OCI-LY7 (cell line): ENCODE measurements at regions not wholly inside any gene's neighbourhood (a gene's known extent, or its start where the extent isn't known, plus 50 kb on each side); places are given as distances from the start of the nearest gene placed in this dataset.

Experiments used
- BruUV-seq: library from RNA; stranded (reverse); fragments of 400-500 nt; replicated peaks from 2 replicates; lab custom pipeline; 2021; lab: Mats Ljungman, UMichigan
- CTCF ChIA-PET: fragments of 300-600 bp; sonication (Branson Sonifier 250); formaldehyde crosslinking; loops from one replicate; lab custom pipeline; 2022; ENCODE audit warnings: antibody characterized with exemption; ENCODE audit not compliant: unreplicated experiment; lab: Charles Lee
- POLR2A ChIA-PET: fragments of 300-600 bp; sonication (Branson Sonifier 250); formaldehyde crosslinking; loops from one replicate; lab custom pipeline; 2022; ENCODE audit warnings: antibody characterized with exemption; lab: Charles Lee
- DNase-seq: peaks from one replicate; pipeline ENCODE4 v3.0.0-alpha.2; 2015; ENCODE audit warnings: low spot score
- H2AFZ ChIP-seq: fragments of 200-600 bp; sonication (generic), shearing (Covaris generic); 2 replicates; pipeline ENCODE4 v1.6.1; 2014; ENCODE audit warnings: mild to moderate bottlenecking, antibody characterized with exemption, low read length, moderate library complexity
- H3K27ac ChIP-seq: fragments of 200-600 bp; sonication (generic); 2 replicates; pipeline ENCODE4 v1.5.1; 2014; ENCODE audit warnings: mixed run types, low read depth, mild to moderate bottlenecking, moderate library complexity, low read length, inconsistent platforms; ENCODE audit not compliant: poor library complexity, severe bottlenecking
- H3K36me3 ChIP-seq: fragments of 200-600 bp; sonication (generic); 2 replicates; pipeline ENCODE4 v1.6.1; 2014; ENCODE audit warnings: mild to moderate bottlenecking, antibody characterized with exemption, low read length, moderate library complexity, mixed read lengths; ENCODE audit not compliant: insufficient read depth
- H3K4me1 ChIP-seq: fragments of 200-600 bp; sonication (generic); 2 replicates; pipeline ENCODE4 v1.5.1; 2014; ENCODE audit warnings: mild to moderate bottlenecking, low read length; ENCODE audit not compliant: insufficient read depth, poor library complexity, severe bottlenecking
- H3K4me2 ChIP-seq: fragments of 200-600 bp; sonication (generic); 2 replicates; pipeline ENCODE4 v1.6.1; 2014; ENCODE audit warnings: mild to moderate bottlenecking, low read length
- H3K4me3 ChIP-seq: fragments of 200-600 bp; sonication (generic); 2 replicates; pipeline ENCODE4 v1.5.1; 2014; ENCODE audit warnings: mild to moderate bottlenecking, low read depth, low read length; ENCODE audit not compliant: poor library complexity, severe bottlenecking
- H3K79me2 ChIP-seq: fragments of 200-600 bp; sonication (generic); 2 replicates; pipeline ENCODE4 v1.6.1; 2016; ENCODE audit warnings: low read depth, mild to moderate bottlenecking, low read length, moderate library complexity, mixed read lengths; ENCODE audit not compliant: insufficient read depth
- H3K9me2 ChIP-seq: fragments of 200-600 bp; sonication (generic); 2 replicates; pipeline ENCODE4 v1.6.1; 2016; ENCODE audit warnings: mild to moderate bottlenecking, low read length, mixed read lengths; ENCODE audit not compliant: insufficient read depth
- H3K9me3 ChIP-seq: fragments of 200-600 bp; sonication (generic); 2 replicates; pipeline ENCODE4 v1.6.1; 2014; ENCODE audit warnings: mild to moderate bottlenecking, mixed run types, low read length, mixed read lengths
- H4K20me1 ChIP-seq: fragments of 200-600 bp; sonication (generic); 2 replicates; pipeline ENCODE4 v1.6.1; 2014; ENCODE audit warnings: mild to moderate bottlenecking, antibody characterized with exemption, low read length, moderate library complexity, mixed read lengths; ENCODE audit not compliant: insufficient read depth
- EZH2phosphoT487 ChIP-seq: fragments of 200-600 bp; sonication (generic); IDR thresholded peaks from 2 replicates; pipeline ENCODE4 v1.6.1; 2018; ENCODE audit warnings: low read depth, borderline replicate concordance, mild to moderate bottlenecking, mixed run types, antibody characterized with exemption, low read length, moderate library complexity, mixed read lengths
- intact Hi-C: fragments of 100-400 bp; cut with micrococcal nuclease; formaldehyde crosslinking; loops from one replicate; pipeline ENCODE4 v1.10.0; 2022; ENCODE audit not compliant: unreplicated experiment
- TF ChIP-seq, protein P1 (sequence below): fragments of 200-600 bp; sonication (generic); conservative IDR thresholded peaks from 2 replicates; pipeline ENCODE4 v1.5.1; 2014; ENCODE audit warnings: mild to moderate bottlenecking, antibody characterized with exemption, low read length, moderate library complexity, mixed read lengths

DNA sequence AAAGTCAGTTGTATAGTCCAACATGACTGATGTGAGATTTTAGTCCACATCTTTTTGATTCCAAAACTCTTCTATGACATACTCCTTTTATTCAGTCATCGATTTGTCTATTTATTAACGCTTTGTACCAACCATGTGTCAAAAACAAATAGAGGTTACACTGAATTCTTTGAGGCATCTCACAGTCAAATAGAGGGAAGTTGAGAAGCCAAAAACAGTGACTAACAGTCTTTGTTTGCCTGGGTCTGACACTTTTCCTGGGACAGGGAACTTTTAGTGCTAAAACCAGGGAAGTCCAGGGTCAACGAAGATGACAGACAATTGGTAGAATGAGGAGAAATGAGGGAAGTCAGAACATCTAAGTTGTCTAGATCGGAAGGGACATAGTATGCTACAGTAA lies 169.9 kb upstream of the HS3ST1 start:
- no peaks in the 10 kb centered on the region for H3K9me2 ChIP-seq
- no peaks in the 10 kb centered on the region for H3K36me3 ChIP-seq
- ChIA-PET CTCF (no interaction called here), POLR2A (no interaction called here)
- no peaks in the 10 kb centered on the region for H3K79me2 ChIP-seq
- H3K27ac ChIP-seq: no peak overlapping the region
- no peak for DNase-seq
- H4K20me1 ChIP-seq: no peaks in the 10 kb centered on the region
- H3K4me2 ChIP-seq: no peak overlapping the region
- TF ChIP-seq EZH2phosphoT487: no peak
- TF ChIP-seq, protein P1, sequence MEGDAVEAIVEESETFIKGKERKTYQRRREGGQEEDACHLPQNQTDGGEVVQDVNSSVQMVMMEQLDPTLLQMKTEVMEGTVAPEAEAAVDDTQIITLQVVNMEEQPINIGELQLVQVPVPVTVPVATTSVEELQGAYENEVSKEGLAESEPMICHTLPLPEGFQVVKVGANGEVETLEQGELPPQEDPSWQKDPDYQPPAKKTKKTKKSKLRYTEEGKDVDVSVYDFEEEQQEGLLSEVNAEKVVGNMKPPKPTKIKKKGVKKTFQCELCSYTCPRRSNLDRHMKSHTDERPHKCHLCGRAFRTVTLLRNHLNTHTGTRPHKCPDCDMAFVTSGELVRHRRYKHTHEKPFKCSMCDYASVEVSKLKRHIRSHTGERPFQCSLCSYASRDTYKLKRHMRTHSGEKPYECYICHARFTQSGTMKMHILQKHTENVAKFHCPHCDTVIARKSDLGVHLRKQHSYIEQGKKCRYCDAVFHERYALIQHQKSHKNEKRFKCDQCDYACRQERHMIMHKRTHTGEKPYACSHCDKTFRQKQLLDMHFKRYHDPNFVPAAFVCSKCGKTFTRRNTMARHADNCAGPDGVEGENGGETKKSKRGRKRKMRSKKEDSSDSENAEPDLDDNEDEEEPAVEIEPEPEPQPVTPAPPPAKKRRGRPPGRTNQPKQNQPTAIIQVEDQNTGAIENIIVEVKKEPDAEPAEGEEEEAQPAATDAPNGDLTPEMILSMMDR: no peak
- H3K4me1 ChIP-seq: no peaks in the 10 kb centered on the region
- intact Hi-C loops: no loop called here
- BruUV-seq: no TSS peak
- H3K4me3 ChIP-seq: no peak overlapping the region
- H2AFZ ChIP-seq: no peak overlapping the region
- no peaks in the 10 kb centered on the region for H3K9me3 ChIP-seq

DNA sequence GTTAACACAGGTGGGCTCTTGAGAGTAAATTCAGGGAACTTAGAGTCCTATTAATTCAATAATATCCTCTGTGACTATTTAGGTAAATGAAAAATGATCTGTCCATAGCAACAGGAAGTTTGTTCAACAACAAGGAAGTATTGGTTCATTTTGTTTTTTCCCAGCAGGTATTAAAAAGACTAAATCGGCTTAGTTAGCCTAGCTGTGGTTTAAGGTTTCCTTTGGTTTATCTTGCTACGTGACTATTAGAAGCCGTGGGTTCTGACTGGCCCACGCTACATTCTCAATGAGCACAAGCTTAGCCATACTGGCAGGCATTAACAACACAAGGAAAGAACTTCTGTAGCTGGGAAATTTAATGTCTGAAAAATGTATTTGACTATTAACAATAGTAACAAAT lies 168.8 kb upstream of the HS3ST1 start:
- POLR2A ChIA-PET: no interaction called here
- TF ChIP-seq, protein P1: no peak
- TF ChIP-seq EZH2phosphoT487: no peak
- no peaks in the 10 kb centered on the region for H3K36me3 ChIP-seq
- no peak overlapping the region for H3K4me3 ChIP-seq
- no peak overlapping the region for H2AFZ ChIP-seq
- BruUV-seq: no TSS peak
- H3K9me3 ChIP-seq: no peaks in the 10 kb centered on the region
- H3K9me2 ChIP-seq: no peaks in the 10 kb centered on the region
- no peaks in the 10 kb centered on the region for H4K20me1 ChIP-seq
- DNase-seq: no peak
- intact Hi-C loops: no loop called here
- no peaks in the 10 kb centered on the region for H3K4me1 ChIP-seq
- no peak overlapping the region for H3K4me2 ChIP-seq
- H3K79me2 ChIP-seq: no peaks in the 10 kb centered on the region
- H3K27ac ChIP-seq: no peak overlapping the region
- CTCF ChIA-PET: no interaction called here

DNA sequence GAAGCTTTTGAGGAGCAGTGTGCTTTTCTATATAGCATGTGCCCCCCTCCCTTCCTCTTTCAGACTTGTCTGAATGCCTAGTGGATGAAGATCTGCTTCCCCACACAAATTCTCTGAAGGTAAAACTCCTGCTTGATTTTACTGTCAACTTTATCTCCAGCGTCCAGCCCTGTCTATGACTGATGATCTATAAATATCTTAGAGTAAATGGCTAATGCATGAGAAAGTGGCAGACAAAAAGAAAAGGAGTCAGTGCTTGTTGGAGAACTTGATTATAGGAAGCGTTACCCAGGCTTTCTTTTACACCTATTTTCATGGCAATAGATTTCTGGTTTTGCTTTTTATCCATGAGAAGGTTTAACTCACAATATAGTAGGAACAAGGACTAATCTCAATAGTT lies 168.3 kb upstream of the HS3ST1 start:
- no peak overlapping the region for H3K27ac ChIP-seq
- no peaks in the 10 kb centered on the region for H3K36me3 ChIP-seq
- intact Hi-C loops: no loop called here
- H3K9me3 ChIP-seq: no peaks in the 10 kb centered on the region
- H3K79me2 ChIP-seq: no peaks in the 10 kb centered on the region
- no peaks in the 10 kb centered on the region for H3K9me2 ChIP-seq
- no peak overlapping the region for H3K4me3 ChIP-seq
- H3K4me2 ChIP-seq: no peak overlapping the region
- no peak for DNase-seq
- ChIA-PET CTCF (no interaction called here), POLR2A (no interaction called here)
- H3K4me1 ChIP-seq: no peaks in the 10 kb centered on the region
- BruUV-seq: no TSS peak
- H2AFZ ChIP-seq: no peak overlapping the region
- H4K20me1 ChIP-seq: no peaks in the 10 kb centered on the region
- TF ChIP-seq, protein P1: no peak
- TF ChIP-seq EZH2phosphoT487: no peak
